ENCODE measurements at regions not wholly inside any gene's neighbourhood (a gene's known extent, or its start where the extent isn't known, plus 50 kb on each side); places are given as distances from the start of the nearest gene placed in this dataset.

DNA sequence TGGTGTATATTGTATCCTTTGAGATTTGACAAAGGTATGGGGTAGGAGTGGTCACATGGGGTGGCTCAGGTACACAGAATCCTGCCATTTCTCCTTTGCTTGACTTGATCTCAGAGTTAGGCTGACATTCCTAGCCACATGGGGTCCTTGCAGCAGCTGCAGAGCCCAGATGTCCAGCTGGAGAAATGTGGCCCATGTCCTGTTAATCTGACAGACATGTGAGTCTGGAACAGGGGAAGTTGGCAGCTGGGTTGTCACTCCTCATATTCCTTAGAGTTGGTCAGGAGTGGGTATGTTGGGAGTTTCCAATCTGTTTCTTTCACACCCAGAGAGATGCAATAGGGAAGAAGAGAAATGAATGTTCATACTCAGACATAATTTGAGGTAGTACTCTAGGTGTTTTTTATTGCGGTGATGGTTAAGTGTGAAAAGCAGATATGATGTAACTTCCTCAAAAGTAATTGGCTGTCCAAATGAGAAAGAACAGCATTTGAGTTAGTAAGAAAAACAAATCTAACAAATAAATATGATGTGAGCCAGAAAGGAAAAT lies 402.6 kb upstream of the MEIS1 start (continued):
- TF ChIP-seq USF2 (IDR thresholded peaks at IDR 0.05; ENCODE audit: borderline replicate concordance, low read depth, low read length), result no peak
- no peak for TF ChIP-seq POLR2AphosphoS5 (IDR thresholded peaks at IDR 0.05; ENCODE audit: low read depth, low read length)

- H3K4me3 ChIP-seq (ENCODE audit: low read depth in 2 of 2, low read length in 1 of 2), result no peak overlapping the region
- no peak for DNase-seq
- H3K9ac ChIP-seq, result no peak overlapping the region
- H3K27ac ChIP-seq (ENCODE audit: low read depth in 2 of 2, low read length in 1 of 2), result no peak overlapping the region
- ChIA-PET POLR2A (no interaction called here), CTCF (no interaction called here)
- 29% methylated on average over 4 of the region's 4 CpGs for WGBS (ENCODE audit: low lambda C conversion rate)
- H3K27me3 ChIP-seq (ENCODE audit: insufficient read depth), result no peaks in the 10 kb centered on the region
- TF ChIP-seq FOSL2 (IDR thresholded peaks at IDR 0.05; ENCODE audit: borderline replicate concordance, low read depth) (no peak), TEAD4 (IDR thresholded peaks at IDR 0.05; ENCODE audit: borderline replicate concordance, insufficient read depth) (no peak), FOXJ3 (CRISPR knock-in tag; IDR thresholded peaks at IDR 0.05) (no peak), MAX (IDR thresholded peaks at IDR 0.05; ENCODE audit: low read depth) (no peak), CHD2 (IDR thresholded peaks at IDR 0.05; ENCODE audit: low read length, partially characterized antibody) (no peak), RAD21 (IDR thresholded peaks at IDR 0.05; ENCODE audit: low read length) (no peak), EP300 (IDR thresholded peaks at IDR 0.05; ENCODE audit: borderline replicate concordance in 1 of 2, low read depth in 1 of 2, low read length in 1 of 2) (no peak), RCOR1 (IDR thresholded peaks at IDR 0.05; ENCODE audit: low read length) (no peak), GABPA (IDR thresholded peaks at IDR 0.05; ENCODE audit: low read depth) (no peak), SMC3 (IDR thresholded peaks at IDR 0.05; ENCODE audit: low read depth, low read length) (no peak), ZBTB33 (IDR thresholded peaks at IDR 0.05; ENCODE audit: borderline replicate concordance, low read depth) (no peak)
- TF ChIP-seq, protein P1, sequence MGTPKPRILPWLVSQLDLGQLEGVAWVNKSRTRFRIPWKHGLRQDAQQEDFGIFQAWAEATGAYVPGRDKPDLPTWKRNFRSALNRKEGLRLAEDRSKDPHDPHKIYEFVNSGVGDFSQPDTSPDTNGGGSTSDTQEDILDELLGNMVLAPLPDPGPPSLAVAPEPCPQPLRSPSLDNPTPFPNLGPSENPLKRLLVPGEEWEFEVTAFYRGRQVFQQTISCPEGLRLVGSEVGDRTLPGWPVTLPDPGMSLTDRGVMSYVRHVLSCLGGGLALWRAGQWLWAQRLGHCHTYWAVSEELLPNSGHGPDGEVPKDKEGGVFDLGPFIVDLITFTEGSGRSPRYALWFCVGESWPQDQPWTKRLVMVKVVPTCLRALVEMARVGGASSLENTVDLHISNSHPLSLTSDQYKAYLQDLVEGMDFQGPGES (IDR thresholded peaks at IDR 0.05; ENCODE audit: low read depth, low read length), result no peak
- no peaks in the 10 kb centered on the region for H3F3A ChIP-seq (replicated peaks; ENCODE audit: insufficient read depth)
- peaks cover 0 to 3% of the 10 kb centered on the region in 2 experiments; a peak in 1 of 4 replicates for H3K4me1 ChIP-seq (ENCODE audit: control insufficient read depth in 1 of 2, insufficient read depth in 2 of 2, low read depth in 1 of 2, low read length in 1 of 2)
- no peaks in the 10 kb centered on the region for H3K9me3 ChIP-seq
- H2AFZ ChIP-seq (ENCODE audit: low read depth), result no peak overlapping the region
- H3K79me2 ChIP-seq (ENCODE audit: insufficient read depth), result no peaks in the 10 kb centered on the region
- H3K36me3 ChIP-seq (replicated peaks in 1 of 2; ENCODE audit: control insufficient read depth in 1 of 2, insufficient read depth in 2 of 2, low read length in 1 of 2), result no peaks in the 10 kb centered on the region
- no peaks in the 10 kb centered on the region for H3K9me2 ChIP-seq
- H4K20me1 ChIP-seq (ENCODE audit: insufficient read depth), result no peaks in the 10 kb centered on the region
- H3K4me2 ChIP-seq, result no peak overlapping the region
Observed at GRCh38 chr2:66031236-66031635, 403.7 kb upstream of the MEIS1 start.
